Kidney capillary endothelial cell (primary cell): ENCODE measurements at regions not wholly inside any gene's neighbourhood (a gene's known extent, or its start where the extent isn't known, plus 50 kb on each side); places are given as distances from the start of the nearest gene placed in this dataset.

ENCODE experiments used
- DNase-seq: peaks from one replicate; pipeline ENCODE4 v3.0.0-alpha.2; 2018; ENCODE audit warnings: low spot score

- DNase-seq, result no peak
Observed at GRCh38 chr12:64931321-64931720, 106.9 kb downstream of the TBC1D30 start.

DNA sequence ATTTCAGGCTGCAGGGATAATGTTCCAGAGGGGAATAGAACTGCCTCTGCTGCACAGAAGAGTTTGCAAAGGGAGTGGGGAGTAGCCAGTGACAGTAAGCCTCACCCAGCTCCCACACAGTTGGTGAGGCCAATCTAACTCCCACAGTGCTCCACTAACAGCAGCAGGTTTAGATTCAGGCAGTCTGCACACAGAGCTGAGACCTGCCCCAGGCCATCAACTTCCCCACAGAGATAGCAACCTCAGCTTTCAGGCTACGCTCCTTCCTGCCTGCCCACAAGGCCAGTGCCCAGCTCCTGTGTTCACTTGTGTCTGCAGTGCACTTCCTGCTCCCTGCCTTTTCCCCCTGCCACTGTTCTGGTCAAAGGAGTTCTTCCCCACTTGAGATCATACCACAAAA lies 107.5 kb downstream of the TBC1D30 start:
- no peak for DNase-seq

DNA sequence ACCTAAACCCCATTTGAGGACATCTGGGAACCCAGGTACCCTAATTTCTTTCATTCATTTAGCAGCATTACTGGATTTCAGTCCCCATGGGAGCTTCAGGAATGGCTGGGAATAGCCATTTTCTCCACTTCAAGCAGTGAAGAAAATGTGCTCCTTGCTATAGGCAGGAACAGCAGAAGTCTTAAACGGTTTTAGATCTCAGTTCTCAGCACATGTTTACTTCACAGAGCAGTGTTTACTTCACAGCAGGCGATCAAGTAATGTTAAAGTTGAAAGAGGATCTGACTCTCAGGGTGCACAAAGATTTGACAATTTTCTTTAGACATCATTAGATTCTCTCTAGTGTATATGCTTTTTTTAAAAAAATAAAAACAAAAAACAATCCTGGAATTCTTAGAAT lies 109.3 kb downstream of the TBC1D30 start:
- DNase-seq, result no peak

DNA sequence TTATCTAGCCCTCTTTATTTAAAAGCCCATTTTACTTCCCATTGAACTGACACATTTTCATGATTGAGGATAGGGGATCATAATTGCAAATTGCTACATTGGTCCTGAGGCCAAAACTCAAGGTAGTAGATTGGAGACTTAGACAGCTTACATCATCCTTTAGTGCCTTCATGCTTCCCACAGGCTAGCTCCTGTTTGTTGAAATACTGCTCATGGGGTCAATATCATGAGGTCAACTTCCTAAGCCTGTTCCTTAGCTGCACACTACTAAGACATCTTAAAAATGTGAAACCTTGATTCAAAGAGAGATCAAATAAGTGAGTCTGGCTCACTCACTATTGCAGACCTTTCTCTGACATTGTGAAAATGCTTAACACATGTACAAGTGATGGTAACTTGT lies 113.0 kb downstream of the TBC1D30 start:
- DNase-seq, result no peak

GRCh38 chr12:64938179-64938578 lies 113.7 kb downstream of the TBC1D30 start:
- DNase-seq, result no peak

- DNase-seq, result no peak
Observed at GRCh38 chr12:64943686-64944085, 119.2 kb downstream of the TBC1D30 start.

GRCh38 chr12:64944966-64945365 lies 120.5 kb downstream of the TBC1D30 start:
- DNase-seq, result no peak

- DNase-seq, result peak; percentile 0
Observed at GRCh38 chr12:64946132-64946829, 121.8 kb downstream of the TBC1D30 start.

DNA sequence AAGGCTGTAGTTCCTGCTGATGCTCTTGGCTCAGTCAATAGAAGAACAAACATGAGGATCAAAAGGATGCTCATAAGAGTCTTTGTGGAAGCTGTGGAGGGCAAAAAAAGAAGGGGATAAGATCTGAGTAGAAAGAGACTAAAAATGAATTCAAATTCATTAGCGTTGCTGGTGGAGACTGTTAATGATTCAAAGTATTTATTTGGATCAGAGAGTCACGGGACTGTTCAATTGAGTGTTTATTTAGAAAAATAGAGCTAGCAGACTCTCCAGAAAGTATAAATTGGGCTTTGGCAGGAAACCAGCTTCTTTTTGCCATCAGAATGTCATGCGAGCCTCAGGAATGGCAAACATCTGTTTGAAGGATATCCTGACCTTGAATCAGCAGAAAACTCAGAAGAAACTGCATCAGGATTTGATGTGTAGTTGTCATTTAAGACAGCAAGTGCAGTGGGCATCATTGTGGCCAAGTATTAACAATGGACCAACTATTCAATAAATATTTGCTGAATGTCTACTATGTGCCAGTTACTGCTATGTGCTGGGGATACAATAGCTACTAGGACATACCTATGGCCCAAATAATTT lies 126.4 kb downstream of the TBC1D30 start:
- DNase-seq, result no peak

DNA sequence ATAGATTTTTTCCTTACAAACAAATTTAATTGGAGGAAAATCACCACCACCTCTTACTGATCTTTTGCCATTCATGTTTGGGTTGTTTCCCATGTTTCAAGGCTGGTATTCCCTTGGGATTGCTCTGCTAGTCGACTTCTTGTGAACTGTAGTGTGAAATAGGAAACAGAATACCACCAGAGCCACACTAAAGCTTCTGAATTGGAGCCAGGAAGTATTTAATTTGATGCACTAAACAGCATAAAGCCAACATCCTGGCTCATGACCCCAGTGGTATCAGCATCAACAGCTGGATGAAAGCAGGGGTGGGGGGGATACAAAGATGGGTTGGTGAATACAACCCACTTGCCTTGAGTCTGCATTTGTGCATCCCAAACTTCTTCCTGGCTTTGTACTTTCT lies 127.5 kb downstream of the TBC1D30 start:
- DNase-seq, result no peak

- no peak for DNase-seq
Observed at GRCh38 chr12:64955746-64956145, 131.3 kb downstream of the TBC1D30 start.

DNA sequence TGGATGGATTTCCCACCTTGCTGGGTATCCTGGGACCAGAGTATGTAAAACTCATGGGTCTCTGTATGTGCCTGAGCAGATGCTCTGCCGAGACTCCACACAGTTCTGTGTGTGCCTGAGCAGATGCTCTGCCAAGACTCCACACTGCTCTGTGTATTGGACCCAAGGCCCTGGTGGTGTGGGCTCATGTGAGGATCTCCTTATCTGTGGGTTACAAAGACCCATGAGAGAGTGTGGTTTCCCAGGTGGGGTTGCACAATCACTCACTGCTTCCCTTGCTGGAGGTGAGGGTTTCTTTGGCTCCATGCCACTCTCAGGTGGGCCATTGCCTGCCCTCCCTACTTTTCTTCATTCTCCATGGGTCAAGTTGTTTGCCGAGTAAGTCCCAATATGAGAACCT lies 141.5 kb downstream of the TBC1D30 start:
- no peak for DNase-seq

- no peak for DNase-seq
Observed at GRCh38 chr12:64968989-64969819, 144.8 kb downstream of the TBC1D30 start.

- DNase-seq, result no peak
Observed at GRCh38 chr12:64976131-64976530, 145.0 kb downstream of the WIF1 start.

DNA sequence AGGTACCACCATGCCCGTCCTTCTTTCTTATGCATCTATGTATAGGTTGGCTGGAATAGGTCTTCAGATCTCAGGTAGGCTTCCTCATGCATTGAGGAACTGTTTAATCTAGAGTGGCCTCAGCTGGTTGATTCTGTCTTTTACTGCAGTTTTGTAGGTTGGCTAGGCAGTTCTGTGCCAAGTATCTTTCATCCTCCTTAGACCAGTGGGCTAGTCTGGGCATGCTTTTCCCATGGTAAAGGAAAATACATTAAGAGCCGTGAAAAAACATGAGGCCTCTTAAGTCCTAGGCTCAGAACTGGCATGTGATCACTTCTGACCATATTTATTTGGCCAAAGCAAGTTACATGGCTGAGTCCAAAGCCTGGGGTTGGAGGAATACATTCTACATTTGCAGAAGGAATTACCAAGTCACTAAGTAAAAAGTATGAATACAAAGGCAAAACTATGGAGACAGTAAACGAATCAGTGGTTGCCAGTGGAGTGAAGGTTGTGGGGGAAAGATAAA lies 137.3 kb downstream of the WIF1 start:
- no peak for DNase-seq

DNA sequence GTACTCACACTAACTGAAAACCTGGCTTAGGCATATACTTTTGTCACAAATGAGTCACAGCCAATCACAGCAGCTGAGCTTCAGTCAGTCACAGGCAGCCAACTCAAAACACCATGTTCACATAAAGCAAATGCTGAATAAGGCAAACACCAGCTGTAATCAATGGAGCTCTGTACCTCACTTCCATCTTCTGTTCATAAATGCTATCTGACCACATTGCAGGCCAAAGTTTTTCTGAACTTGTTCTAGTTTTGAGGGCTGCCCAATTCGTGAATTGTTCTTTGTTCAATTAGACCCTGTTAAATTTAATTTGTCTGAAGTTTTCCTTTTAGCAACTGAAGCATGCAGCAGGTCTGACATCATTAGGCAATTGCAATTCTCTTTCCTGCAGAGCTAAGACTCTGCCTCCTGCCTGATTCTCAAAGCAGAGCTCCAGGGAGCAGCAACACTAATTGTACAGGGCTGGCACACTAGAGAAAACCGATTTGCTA lies 129.9 kb downstream of the WIF1 start:
- no peak for DNase-seq

DNA sequence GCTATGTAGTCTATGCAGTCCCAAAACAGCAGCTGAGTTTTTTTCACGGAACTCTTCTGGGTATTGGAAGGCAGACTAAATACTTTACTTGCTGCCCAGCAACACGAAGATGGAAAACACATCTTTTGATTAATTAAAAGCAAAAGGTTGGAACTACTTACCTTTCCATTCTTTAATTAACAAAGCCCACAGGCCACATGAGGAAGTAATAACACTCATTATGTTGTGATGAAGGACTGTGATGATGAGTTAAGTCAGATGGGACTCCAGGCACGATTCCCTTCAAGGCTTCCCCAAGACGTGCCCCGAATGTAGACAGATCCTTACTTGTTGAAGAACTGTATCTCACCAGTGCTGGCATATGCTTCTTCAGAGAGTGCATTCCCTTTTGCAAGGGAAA lies 129.0 kb downstream of the WIF1 start:
- DNase-seq, result no peak

GRCh38 chr12:64992641-64993040 lies 128.5 kb downstream of the WIF1 start:
- DNase-seq, result no peak

DNA sequence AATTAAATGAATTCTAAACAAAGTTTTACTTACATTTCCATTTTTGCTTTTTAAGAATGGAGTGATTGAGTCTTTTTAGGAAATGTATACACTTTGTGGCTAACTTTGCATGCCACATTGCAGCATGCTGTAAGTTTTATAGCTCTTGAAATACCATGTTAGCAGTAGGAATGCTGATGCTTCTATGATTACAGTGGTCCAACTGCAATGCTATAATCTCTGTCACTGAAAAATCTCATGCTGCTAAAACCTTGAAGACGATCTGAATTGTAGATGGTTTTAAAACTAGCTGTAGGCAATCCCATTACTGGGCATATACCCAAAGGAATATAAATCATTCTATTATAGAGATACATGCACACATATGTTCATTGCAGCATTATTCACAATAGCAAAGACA lies 127.6 kb downstream of the WIF1 start:
- DNase-seq, result no peak

DNA sequence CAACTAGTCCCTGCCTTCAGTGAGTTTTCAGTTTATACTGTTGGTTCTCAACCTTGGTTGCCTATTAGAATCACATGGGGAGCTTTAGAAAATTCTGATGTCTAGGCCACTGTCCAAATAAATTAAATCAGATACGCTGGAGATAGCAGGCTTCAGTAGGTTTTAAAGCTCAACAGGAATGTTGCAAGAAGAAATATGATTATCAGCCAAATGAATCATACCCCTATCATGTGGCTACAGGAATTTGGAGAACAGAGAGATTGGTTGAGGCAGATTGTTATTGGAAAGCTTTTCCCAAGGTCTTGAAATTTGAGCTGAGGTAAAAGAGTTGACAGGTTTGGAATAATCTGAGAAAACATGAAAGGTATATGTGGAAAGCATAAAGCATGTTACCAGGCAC lies 125.3 kb downstream of the WIF1 start:
- DNase-seq, result no peak

GRCh38 chr12:64997858-64998257 lies 123.2 kb downstream of the WIF1 start:
- no peak for DNase-seq

DNA sequence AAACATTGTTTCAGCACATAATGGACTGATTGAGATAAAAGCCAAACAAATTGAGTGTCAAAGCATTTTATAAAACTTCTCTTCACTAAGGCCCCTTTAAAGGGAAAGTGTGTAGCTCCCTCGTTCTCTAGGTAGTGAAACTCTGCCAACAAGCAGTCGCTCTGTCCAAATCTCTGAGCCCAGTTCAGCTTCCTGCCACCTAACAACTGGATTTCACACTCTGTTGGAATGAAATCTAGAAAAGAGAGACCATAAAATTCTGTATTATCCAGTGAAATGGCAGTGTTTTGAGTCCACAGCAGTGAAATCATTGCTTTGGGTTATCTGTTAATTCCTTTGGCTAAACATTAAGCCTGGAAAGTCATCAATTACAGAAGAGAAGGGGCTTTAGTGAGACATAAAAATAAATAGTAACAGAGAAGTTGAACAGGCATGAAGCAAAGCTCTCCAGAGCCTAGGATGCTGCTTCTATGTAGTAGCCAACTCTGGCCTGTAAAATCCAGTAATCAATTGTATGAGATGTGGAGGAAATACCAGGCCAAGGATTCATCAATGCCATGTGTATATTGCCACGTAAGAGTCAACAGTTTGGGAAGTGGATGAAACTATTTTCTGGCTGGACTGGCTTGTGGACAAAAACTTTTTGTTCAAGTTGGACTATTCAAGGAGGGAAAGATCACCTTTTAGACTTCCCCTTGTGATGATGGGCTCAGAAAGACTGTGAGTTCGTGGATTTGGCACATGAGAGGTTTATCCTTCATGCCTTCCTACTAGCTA lies 122.5 kb downstream of the WIF1 start:
- no peak for DNase-seq
